Calu3 (cell line): ENCODE measurements at regions not wholly inside any gene's neighbourhood (a gene's known extent, or its start where the extent isn't known, plus 50 kb on each side); places are given as distances from the start of the nearest gene placed in this dataset.

ENCODE experiments used
- BruUV-seq: library from RNA; stranded (reverse); fragments of 400-500 nt; replicated peaks from 2 replicates; lab custom pipeline; 2021; lab: Mats Ljungman, UMichigan
- CTCF ChIA-PET: fragments of 300-600 bp; sonication (Branson Sonifier 250); formaldehyde crosslinking; loops from one replicate; lab custom pipeline; 2022; ENCODE audit warnings: antibody characterized with exemption; lab: Charles Lee
- DNase-seq: peaks from one replicate; pipeline ENCODE4 v3.0.0; 2022
- H3K27ac Mint-ChIP-seq: one replicate; pipeline ENCODE4 v1.8.0; 2022; ENCODE audit warnings: mixed read lengths; ENCODE audit not compliant: unreplicated experiment
- H3K27me3 Mint-ChIP-seq: one replicate; pipeline ENCODE4 v1.8.0; 2022; ENCODE audit warnings: mixed read lengths; ENCODE audit not compliant: unreplicated experiment
- H3K36me3 Mint-ChIP-seq: one replicate; pipeline ENCODE4 v1.8.0; 2022; ENCODE audit warnings: mild to moderate bottlenecking, moderate library complexity, mixed read lengths; ENCODE audit not compliant: insufficient read depth, unreplicated experiment
- H3K4me1 Mint-ChIP-seq: one replicate; pipeline ENCODE4 v1.8.0; 2022; ENCODE audit warnings: mild to moderate bottlenecking, low read depth, mixed read lengths; ENCODE audit not compliant: unreplicated experiment
- H3K4me3 Mint-ChIP-seq: one replicate; pipeline ENCODE4 v1.8.0; 2022; ENCODE audit warnings: mild to moderate bottlenecking, low read depth, moderate library complexity, mixed read lengths; ENCODE audit not compliant: unreplicated experiment
- H3K9me3 Mint-ChIP-seq: one replicate; pipeline ENCODE4 v1.8.0; 2022; ENCODE audit warnings: low read depth, mixed read lengths; ENCODE audit not compliant: unreplicated experiment
- CTCF ChIP-seq: fragments of 200-600 bp; IDR thresholded peaks from one replicate; pipeline ENCODE4 v1.8.0; 2022; ENCODE audit warnings: antibody characterized with exemption; ENCODE audit not compliant: unreplicated experiment
- intact Hi-C: fragments of 100-400 bp; cut with micrococcal nuclease; formaldehyde crosslinking; loops from one replicate; pipeline ENCODE4 v1.10.0; 2022; ENCODE audit not compliant: unreplicated experiment

DNA sequence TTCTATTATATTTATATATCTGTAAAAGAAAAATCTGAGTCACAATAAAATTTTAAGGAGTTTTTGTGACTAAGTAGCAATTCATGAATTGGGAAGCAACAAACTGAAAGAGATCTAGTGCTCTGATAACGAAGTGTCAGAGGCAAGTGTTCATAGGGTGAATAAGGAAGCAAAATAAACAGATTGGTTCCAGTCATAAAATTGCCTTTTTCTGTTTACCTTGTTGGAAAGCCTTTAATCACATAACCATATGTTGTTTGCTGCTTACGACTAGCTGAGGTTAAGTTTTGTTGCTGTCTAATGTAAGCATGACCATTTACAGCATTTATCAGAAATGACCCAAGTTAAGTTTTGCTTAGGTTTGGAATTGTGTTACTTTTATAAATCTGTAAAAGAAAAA is 358.9 kb downstream of the ARL6IP6 start:
- H3K4me1 Mint-ChIP-seq: peaks cover 12% of the 10 kb centered on the region
- intact Hi-C loops: no loop called here
- no peaks in the 10 kb centered on the region for H3K27me3 Mint-ChIP-seq
- no peak for DNase-seq
- CTCF ChIA-PET: no interaction called here
- H3K9me3 Mint-ChIP-seq: no peaks in the 10 kb centered on the region
- BruUV-seq: no TSS peak
- TF ChIP-seq CTCF: no peak
- H3K27ac Mint-ChIP-seq: no peak overlapping the region
- H3K36me3 Mint-ChIP-seq: no peaks in the 10 kb centered on the region
- H3K4me3 Mint-ChIP-seq: no peak overlapping the region

DNA sequence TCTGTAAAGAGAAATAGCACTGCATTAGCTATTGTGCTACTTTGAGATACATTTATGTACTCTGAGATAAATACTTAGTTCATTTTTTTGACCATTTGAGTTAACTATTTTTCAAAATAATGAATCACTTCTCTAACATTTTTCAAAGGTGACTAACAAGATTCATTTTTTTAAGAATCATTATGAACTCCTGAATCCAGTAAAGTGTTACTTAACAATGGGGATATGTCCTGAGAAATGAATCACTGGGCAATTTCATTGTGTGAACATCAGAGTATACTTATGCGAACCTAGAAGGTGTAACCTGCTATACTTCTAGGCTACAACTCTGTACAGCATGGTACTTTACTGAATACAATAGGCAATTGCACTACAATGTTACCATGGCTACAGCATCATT is 355.8 kb downstream of the ARL6IP6 start:
- no peak for DNase-seq
- BruUV-seq: no TSS peak
- Mint-ChIP-seq H3K27ac (no peak overlapping the region), H3K4me1 (peaks cover 7% of the 10 kb centered on the region), H3K27me3 (no peaks in the 10 kb centered on the region), H3K4me3 (no peak overlapping the region), H3K9me3 (no peaks in the 10 kb centered on the region), H3K36me3 (no peaks in the 10 kb centered on the region)
- intact Hi-C loops: no loop called here
- TF ChIP-seq CTCF: no peak
- CTCF ChIA-PET: no interaction called here

DNA sequence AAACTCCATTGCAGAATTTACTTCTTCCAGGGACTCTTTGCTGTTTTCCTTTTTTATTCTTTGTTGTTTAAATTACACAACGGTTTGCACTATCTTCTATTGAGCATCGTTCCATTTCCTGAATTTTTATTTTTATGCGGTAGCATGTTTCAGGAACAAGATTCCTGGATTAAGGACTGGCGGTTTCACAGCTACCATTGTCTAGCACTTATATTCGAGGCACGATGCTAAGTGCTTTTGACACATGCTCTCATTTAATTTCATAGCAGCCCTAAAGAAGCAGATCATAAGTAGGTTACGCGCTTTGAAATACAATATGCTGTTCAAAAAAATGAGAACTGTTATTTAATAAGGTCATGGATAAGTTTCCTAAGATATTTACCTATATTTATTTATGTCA is 354.4 kb downstream of the ARL6IP6 start:
- Mint-ChIP-seq H3K36me3 (no peaks in the 10 kb centered on the region), H3K27me3 (no peaks in the 10 kb centered on the region), H3K4me1 (no peaks in the 10 kb centered on the region), H3K27ac (no peak overlapping the region), H3K4me3 (no peak overlapping the region), H3K9me3 (no peaks in the 10 kb centered on the region)
- intact Hi-C loops: no loop called here
- no peak for DNase-seq
- no TSS peak for BruUV-seq
- no peak for TF ChIP-seq CTCF
- CTCF ChIA-PET: no interaction called here

- CTCF ChIA-PET: no interaction called here
Observed at GRCh38 chr2:153072077-153072476, 353.7 kb downstream of the ARL6IP6 start.

More at GRCh38 chr2:153072077-153072476, 353.7 kb downstream of the ARL6IP6 start:
- no peak for DNase-seq
- H3K36me3 Mint-ChIP-seq: no peaks in the 10 kb centered on the region
- intact Hi-C loops: no loop called here
- no peak overlapping the region for H3K27ac Mint-ChIP-seq
- H3K4me1 Mint-ChIP-seq: no peaks in the 10 kb centered on the region
- no peaks in the 10 kb centered on the region for H3K9me3 Mint-ChIP-seq
- H3K27me3 Mint-ChIP-seq: no peaks in the 10 kb centered on the region
- no peak for TF ChIP-seq CTCF
- no peak overlapping the region for H3K4me3 Mint-ChIP-seq
- BruUV-seq: no TSS peak
